ENCODE measurements at regions not wholly inside any gene's neighbourhood (a gene's known extent, or its start where the extent isn't known, plus 50 kb on each side); places are given as distances from the start of the nearest gene placed in this dataset.

DNA sequence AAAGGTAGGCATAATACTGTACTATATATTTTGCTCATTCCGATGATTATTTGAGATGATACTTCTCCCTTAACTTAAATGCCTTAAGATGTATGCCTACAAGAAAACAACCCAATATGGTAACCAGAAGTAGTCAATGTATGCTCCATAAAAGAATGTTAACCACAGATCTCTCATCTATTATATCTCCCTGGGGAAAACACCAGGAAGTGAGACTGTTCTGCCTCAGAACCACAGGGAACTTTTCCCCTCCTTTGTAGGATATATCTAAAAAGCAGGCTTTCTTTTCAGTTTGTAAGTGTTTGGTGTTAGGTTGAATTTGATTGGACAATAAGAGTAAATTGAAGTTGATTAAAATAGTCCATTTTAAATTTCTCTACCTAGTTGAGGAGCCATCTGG lies 1160.5 kb upstream of the NXPH2 start:
- no peak for DNase-seq

DNA sequence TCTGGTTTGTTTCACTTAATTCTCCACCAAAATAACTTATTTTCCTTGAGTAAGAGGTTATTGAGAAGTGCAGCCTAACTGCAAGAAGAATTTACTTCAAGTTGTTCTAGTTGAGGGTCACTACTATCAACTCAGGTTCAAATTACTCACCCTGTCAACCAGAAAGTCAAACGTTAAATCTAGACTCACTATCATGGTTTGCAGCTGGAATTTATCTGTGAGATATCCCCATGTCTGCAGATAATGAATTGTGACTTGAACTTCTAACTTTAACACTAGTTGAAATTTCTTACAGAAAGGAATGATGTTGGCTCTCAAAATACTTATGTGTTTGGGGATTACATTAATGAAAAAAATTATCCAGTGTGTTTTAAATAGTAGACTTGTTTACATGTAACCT lies 1145.7 kb upstream of the NXPH2 start:
- DNase-seq: no peak

DNA sequence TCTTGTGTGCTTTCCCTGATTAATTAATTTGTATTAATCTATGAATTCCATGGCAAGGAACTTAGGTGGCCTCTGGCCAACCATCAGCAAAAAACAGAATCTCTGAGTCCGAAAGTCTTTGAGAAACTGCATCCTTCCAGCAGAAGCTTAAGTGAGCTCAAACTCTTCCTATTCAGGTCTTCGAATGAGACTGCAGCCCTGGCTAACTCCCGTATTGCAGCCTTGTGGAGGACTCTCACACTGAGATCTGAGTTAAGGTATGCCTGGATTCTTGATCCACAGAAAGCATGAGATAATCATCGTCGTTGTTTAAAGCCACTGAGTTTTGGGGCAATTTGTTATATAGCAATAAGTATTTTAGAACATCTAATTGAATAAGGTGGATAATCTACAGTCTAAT lies 1143.9 kb upstream of the NXPH2 start:
- no peak for DNase-seq

DNA sequence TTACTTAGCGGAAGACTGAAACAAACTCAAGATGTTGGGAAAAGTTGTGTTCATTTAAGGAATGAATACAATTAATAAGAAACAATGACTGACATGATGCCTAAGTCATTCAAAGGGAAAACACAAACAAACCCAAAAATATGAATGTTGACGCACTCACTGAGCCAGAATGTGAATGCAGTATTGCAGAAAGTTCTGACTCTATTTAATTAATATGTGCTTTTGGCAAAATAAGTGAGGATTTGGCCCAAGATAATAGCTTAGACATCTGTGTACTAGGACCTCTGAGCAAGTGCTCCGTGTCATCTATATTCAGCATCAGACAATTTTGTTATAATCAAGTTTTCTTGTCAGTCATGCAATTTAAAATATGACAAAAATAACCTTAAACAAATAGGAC lies 1138.8 kb upstream of the NXPH2 start:
- DNase-seq: no peak

DNA sequence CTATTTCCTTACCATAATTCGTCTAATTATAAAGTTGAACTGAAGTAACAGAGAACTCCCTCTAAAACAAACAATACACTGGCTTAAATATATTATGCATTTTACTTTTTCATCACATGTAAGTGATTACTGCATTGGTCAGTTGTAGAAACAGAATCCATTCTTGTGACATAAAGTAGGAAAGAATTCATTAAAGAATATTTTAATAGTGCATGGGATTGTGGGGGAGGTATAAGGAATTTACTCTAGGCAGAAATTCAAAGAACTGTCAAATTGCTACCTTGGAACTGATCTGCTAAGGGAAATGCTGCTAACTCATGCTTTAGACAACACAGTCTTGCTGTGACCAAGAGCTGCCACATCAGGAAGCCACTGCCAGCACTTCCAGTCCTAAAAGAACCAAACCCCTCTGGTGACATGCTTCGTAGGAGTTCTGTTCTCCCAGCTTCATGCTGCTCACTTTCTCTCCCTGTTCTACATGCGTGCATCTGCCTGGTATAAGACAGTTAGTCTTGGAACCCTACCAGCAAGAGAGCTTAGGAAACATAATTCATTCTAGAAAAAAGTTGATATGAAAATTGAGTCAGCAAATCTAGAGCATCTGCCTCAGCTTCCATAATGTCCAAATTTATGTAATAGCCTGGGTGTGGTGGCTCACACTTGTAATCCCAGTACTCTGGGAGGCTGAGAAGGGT lies 1137.6 kb upstream of the NXPH2 start:
- DNase-seq: no peak

DNA sequence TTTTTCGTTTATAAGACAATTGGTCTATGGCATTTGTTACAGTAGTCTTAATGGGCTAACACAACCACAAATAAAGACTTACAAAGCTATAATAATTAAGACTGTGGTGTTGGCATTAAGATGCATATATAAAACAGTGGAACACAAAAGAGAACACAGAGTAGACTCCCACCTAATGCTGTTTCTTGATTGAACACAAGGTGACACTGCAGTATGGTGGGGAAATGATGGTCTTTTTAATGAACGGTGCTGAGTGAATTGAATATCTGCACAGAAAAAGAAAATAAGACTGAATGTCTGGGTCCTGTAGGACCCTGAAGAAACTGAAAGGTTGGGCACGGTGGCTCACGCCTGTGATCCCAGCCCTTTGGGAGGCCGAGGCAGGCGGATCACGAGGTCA lies 1136.6 kb upstream of the NXPH2 start:
- no peak for DNase-seq

DNA sequence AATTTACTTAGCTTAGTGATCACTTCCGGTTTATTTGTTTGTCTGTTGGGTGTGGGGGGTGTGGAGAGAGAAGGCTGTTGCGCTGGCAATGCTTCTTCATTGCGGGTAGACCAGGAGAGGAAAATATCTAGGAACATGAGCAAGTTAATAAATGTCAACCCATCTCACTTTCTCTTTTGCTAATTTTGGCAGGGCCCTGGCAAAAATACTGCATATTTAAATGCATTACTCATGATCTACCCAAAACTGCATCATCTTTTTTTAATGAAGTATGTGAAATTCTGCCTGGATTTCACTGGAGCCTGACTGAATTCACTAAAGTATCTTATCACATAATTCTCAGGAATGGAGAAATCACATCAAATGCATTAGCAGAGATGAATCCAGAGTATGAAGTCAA lies 1131.0 kb upstream of the NXPH2 start:
- no peak for DNase-seq

DNA sequence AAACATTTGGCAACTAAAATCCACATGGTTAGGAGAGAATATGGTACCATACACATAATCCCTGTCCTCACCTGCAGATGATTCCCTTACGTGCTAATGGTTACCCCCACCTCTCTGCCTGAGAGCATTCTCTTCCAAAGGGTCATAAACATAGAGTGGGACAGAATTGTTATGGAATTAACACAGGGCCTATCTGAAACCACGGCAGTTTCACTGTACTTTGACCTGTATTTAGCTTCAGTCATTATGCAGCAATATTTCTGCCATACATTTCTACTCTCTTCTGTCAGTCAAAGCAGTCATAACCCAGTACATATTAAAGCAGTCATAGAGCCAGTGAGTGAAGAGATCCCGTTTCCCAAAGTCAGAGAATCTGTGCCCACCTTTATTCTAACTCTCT lies 1128.9 kb upstream of the NXPH2 start:
- DNase-seq: no peak

DNA sequence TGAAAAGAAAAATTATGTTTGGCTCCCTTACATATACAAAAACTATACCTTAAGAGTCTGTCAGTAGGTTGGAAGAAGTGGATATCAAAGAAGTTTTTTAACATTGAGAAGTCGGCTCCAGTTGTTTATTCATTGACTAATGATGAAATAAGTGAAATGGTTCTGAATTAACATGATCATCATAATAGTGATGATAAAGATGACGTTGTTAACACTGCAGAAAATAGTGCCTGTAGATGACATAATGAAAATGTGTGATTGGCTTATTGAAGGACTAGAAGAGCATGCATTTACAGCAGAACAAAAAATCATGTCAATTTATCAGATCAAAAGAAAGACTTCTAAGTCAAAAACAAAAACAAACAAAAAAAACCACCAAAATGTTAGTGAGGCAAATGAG lies 1125.4 kb upstream of the NXPH2 start:
- DNase-seq: no peak

DNA sequence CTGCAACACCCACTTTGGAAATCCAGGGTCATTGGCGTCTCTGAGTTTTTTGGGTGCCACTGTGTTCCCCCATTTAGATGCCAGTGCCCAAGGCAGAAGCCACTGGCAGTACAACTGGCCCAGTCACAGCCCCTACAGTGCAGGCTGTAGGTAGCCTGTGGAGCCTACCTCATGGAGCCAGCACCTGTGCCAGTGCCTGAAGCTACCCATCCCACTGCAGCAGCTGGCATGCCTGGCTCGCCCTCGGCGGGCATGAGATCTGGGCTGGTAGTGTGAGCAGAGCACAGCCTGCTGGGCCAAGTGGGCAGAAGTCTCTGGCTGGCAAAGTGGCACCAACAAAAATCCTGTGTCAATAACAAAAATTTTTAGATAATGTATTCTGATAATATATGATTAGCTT lies 1111.4 kb upstream of the NXPH2 start:
- no peak for DNase-seq

DNA sequence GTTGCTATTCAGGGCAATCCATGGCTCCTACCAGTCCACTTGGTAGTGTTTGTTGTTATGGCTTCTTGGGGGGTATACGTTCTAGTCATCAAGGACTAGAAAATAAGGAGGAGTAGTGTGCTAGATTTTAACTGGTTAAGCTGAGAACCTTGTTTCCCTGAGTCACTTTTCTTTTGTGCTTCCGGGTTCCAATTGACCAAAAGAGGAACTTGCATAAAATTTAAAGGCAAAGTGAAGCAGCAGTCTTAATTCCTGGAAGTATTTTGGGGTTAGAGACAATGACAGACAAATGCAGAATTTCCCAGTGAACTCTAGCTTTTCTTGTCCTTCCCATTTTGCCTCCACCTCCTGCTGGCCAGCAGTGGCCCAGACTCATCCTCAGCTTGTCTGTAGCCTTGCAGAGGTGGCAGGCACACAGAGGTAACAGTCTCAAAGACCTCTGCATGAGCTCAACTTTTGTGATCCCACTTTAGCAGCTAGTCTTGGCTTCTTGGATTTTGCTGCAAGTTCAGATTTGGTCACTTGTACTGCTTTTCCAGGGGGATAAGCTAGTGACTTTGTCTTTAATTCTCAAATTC lies 1105.8 kb upstream of the NXPH2 start:
- no peak for DNase-seq

DNA sequence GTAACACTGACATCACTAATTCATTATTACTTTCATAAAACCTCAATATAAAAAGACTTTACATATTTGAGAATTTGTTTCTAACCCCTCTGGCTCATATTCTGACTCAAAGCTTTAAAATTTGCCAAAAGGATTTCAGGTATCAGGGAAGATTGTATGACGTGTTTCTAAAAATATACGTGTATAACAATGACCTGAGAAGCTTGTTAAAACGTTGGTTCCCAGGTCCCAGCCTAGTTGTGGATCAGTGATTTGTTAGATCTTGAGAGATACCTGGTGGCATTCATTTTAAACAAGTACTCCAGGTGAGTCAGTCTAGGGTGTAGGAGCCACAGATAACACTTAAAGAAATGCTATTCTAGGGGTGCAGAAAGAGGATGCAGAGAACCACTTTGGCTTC lies 1096.8 kb upstream of the NXPH2 start:
- DNase-seq: no peak

DNA sequence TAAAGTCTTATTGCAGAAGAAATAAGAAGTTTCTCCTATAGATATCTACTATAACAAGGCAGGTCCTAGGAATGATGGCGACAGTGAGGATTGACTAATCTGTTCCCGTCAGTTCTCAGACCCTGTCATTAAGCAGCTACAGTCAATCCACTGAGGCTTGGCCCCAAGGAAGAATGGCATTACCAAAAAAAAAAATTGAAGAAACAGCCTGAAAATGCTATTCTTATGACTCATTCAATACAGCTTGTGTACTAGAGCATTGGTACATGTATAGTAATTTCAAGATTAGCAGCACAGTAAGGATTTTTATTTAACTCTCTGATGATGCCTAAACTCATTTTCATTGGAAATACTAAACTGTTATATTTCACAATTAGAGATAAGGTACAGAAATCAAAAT lies 1096.1 kb upstream of the NXPH2 start:
- no peak for DNase-seq

DNA sequence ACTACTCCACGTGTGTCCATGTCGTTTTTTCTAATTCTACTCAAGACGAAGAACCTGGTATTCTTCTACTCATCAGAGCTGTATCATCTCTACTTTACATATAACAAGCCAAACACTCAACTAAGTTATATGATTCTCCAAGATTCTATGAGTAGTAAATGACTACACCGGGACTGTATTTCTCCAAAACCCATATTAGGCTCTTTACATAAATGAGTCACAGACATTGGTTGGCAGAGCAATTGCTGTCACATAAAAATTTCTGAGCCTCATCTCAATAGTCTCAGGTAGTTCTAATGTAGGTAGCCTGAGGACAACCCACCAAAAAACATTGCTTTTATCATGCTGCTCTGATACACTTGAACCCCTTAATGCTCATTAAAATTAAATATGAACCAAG lies 1092.3 kb upstream of the NXPH2 start:
- no peak for DNase-seq

DNA sequence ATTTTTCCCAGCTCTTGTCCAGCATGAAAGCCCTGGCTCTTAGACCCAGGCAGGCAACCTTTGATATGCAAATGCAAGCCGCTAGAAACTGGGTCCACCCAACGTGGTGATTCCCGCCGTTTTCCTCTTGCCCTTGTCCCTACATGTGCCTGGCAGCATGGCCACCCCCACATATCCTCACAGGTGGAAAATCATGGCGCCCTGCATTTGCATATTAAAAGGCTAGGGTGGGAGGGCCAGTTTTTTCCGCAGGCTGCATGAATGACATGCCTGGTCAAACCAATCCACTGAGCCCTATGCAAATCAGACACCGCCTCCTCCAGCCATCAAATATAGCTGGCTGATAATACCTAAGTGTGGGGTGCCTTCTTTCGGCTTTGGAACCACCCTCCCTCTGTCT lies 1091.8 kb upstream of the NXPH2 start:
- no peak for DNase-seq

DNA sequence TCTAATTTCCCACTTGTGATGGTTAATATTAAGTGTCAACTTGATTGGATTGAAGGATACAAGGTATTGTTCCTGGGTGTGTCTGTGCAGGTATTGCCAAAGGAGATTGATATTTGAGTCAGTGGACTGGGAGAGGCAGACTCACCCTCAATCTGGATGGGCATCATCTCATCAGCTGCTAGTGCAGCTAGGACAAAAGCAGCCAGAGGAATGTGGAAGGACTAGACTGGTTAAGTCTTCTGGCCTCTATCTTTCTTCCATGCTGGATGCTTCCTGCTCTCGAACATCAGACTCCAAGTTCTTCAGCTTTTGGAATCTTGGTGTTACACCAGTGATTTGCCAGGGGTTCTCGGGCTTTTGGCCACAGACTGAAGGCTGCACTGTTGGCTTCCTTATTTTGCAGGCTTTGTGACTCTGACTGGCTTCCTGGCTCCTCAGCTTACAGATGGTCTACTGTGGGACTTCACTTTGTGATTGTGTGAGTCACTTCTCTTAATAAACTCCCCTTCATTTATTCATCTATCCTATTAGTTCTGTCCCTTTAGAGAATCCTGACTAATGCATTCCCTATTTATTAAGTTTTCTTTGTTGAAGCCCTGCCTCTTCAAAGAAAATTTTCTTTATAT lies 1087.5 kb upstream of the NXPH2 start:
- DNase-seq: no peak

DNA sequence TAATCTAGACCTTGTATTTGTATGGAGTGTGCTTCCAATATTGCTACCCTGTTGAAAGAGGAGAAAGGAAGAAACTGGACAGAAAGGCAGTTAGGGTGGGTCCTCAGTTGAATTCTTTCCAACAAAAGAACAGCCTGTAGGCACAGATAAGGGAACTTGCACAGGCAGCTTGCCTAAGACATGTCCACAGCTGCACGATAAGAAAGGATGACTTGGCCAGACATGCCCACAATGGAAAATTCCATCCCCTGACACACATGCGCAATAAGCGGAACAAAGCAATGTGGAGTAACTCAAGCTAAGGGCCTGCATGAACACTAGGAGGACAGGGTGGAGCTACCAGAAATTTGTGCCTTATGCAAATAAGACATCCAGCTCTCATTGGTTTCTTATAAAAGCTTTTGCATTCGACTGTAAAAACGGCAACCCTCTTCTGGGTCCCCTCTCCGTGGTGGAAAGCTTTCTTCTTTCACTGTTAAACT lies 1084.7 kb upstream of the NXPH2 start:
- DNase-seq: no peak

DNA sequence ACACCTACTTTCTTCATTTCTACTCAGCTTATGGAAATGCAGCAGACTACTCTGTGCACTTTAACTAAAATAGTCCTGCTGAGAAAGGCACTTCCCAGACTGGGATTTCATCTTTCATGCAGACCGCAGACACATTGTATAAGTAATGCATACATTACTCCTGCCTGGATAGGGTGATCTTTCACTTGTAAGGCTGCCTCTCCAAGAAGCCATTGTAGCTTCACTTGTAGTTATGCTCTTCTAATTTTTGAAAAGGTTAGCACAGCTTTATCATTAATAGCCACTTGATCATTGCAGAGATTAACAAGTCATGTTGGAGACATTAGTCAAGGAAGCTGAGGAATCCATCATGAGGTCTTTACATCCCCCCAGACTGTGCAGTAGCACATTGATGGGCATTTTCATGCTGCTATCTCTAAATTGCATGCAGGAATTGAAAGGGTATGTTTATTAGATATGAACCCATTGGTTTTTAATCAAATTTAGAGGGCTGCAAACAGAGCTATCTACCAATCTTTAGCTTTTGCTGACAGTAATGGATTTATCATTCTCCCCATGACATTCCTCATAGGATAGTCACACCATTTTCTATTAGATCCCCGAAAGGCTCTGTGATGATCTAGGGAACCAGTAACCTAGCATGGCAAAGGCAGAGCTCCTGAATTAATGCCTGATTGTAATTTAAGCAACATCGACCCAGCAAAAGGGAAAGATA lies 1074.7 kb upstream of the NXPH2 start:
- DNase-seq: no peak

DNA sequence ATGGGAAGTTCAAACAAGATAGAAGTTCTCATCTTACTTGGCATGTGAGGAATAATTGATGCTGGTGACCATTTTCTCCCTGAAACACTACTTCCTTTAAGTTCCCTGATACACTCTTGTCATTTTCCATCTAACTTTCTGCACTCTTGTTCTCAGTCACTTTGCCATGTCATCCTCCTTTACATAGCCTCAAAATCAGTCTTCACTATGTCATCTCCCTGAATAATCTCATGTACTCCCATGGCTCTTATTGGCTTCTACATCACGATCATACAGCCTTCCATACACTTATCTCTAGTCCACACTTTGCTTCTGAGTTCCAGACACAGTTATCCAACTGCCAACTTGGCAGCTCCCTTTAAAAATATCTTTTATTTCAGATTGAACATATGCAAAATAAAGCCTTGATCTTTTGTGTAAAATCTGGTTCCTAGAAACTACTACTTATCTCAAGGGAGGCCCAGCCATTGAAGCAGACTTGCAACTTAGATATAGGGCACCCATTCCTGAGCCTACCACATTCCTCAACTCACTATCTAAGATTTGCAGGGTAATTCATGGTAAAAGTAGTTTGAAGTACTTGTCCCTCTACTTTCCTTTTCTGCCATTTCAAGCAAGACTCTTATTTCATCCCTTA lies 1070.2 kb upstream of the NXPH2 start:
- DNase-seq: no peak

DNA sequence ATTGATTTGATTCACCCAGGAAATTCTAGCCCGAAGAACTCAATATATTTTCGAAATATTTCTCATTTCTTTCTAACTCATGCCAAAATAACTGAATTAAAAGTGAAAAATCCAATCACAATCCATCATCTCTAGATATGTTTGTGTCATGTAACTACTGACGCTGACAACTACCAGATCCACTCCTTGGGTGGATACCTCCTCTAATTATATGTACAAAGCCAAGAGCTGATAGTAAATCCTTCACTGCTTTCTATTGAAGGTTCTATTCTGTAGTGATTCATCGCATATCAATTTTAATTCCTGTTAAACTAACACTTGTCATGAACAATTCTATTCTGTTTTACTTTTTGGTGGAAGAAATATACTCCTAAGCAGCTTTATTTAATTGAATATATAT lies 1056.6 kb upstream of the NXPH2 start:
- DNase-seq: no peak

DNA sequence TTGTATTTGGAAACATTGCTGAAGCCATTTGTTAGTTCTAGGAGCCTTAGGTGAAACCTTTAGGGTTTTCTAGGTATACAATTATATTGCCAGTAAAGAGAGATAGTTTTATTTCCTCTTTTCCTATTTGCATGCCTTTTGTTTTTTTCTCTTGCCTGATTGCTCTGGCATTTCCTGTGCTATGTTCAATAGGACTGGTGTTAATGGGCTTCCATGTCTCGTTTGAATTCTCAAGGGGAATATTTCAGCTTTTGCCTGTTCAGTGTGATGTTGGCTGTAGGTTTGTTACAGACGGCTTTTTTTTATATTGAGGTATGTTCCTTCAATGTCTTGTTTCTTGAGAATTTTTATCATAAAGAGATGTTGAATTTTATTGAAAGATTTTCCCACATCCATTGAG lies 1054.9 kb upstream of the NXPH2 start:
- no peak for DNase-seq

DNA sequence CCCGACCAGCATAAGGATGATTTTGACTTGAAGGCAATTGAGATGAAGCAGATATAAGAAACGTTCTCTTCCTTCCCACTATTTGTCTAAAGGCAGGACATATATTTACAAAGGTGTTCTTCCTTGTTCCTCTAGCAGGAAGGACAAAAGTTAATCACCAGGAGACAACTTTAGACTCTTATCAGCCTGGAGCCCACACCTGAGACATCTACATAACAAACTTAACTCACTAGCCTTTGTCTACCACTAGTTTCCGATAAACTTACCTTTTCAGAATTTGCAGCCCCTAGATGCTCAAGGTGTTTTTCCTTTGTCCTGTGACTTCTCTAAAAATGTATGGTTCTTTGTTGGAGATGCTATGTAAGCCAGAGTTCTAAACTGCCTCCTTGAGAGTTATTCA lies 1047.8 kb upstream of the NXPH2 start:
- no peak for DNase-seq

DNA sequence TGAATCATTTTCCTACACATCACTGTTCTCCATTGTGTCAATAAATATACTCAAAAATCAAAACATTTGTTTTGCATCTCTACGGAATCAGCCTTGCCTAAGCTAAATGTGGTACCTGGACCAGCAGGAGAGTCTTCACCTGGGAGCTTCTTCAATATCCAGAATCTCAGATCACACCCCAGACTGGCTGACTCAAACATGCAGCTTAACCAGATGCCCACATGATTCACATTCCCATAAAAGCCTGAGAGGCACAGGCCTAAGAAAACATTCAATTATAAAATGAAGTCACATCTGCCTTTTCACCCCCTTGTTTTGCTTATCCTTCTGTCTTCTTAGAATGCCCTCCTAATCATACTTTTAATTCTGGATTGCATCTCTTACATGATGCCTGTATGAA lies 1045.5 kb upstream of the NXPH2 start:
- no peak for DNase-seq
